PC-3 (cell line): ENCODE measurements at regions not wholly inside any gene's neighbourhood (a gene's known extent, or its start where the extent isn't known, plus 50 kb on each side); places are given as distances from the start of the nearest gene placed in this dataset.

Experiments used
- EZH2 ChIP-seq: fragments of 300-600 bp; sonication (generic); IDR thresholded peaks from one replicate; pipeline ENCODE4 v1.6.1; 2017; ENCODE audit warnings: antibody characterized with exemption, mild to moderate bottlenecking, low read length; ENCODE audit not compliant: unreplicated experiment
- TF ChIP-seq, protein P1 (sequence below): fragments of 300-600 bp; sonication (generic); conservative IDR thresholded peaks from 2 replicates; pipeline ENCODE4 v1.5.1; 2017; ENCODE audit warnings: antibody characterized with exemption, low read depth, mild to moderate bottlenecking, low read length

DNA sequence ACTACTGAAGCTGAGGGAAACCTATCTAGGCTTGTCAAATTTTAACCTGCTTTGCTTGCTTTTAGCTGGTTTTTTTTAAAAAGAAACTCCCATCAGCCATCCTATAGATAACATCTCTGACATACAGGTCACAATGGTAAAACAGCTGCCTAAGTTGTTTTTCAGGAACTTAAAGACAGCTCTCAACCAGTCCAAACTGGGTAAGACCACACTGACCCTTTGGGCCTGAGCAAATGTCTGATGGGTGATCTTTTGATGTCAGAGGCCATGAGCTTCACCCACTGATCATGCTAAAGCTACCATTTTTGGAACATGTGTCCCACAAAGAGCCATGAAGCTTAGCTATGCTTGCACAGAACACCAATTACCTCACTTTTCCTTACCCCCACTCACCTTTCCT lies 50.0 kb upstream of the TANC1 start:
- TF ChIP-seq, protein P1, sequence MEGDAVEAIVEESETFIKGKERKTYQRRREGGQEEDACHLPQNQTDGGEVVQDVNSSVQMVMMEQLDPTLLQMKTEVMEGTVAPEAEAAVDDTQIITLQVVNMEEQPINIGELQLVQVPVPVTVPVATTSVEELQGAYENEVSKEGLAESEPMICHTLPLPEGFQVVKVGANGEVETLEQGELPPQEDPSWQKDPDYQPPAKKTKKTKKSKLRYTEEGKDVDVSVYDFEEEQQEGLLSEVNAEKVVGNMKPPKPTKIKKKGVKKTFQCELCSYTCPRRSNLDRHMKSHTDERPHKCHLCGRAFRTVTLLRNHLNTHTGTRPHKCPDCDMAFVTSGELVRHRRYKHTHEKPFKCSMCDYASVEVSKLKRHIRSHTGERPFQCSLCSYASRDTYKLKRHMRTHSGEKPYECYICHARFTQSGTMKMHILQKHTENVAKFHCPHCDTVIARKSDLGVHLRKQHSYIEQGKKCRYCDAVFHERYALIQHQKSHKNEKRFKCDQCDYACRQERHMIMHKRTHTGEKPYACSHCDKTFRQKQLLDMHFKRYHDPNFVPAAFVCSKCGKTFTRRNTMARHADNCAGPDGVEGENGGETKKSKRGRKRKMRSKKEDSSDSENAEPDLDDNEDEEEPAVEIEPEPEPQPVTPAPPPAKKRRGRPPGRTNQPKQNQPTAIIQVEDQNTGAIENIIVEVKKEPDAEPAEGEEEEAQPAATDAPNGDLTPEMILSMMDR = no peak
- TF ChIP-seq EZH2 = no peak
